ENCODE measurements at regions not wholly inside any gene's neighbourhood (a gene's known extent, or its start where the extent isn't known, plus 50 kb on each side); places are given as distances from the start of the nearest gene placed in this dataset.

GRCh38 chr2:221975151-221975550 lies 323.6 kb downstream of the PAX3 start:
- Histone ChIP-seq H3K79me2 (ENCODE audit: control insufficient read depth, insufficient read depth, low read length) (no peaks in the 10 kb centered on the region), H3K9ac (ENCODE audit: control insufficient read depth, extremely low read depth, insufficient read depth, low read length) (no peak overlapping the region), H3K4me2 (ENCODE audit: control insufficient read depth, extremely low read depth, insufficient read depth, low read depth, low read length) (no peak overlapping the region), H3K27me3 (ENCODE audit: control insufficient read depth, extremely low read depth, insufficient read depth, low read length) (no peaks in the 10 kb centered on the region), H3K9me3 (ENCODE audit: control insufficient read depth, low read depth, low read length) (no peaks in the 10 kb centered on the region), H3K27ac (ENCODE audit: control insufficient read depth, insufficient read depth, low read length) (no peak overlapping the region), H2AFZ (ENCODE audit: control insufficient read depth, low read length) (no peak overlapping the region), H3K36me3 (ENCODE audit: control insufficient read depth in 2 of 2, extremely low read depth in 1 of 2, insufficient read depth in 2 of 2, low read length in 2 of 2) (no peaks in the 10 kb centered on the region), H3K4me1 (ENCODE audit: control insufficient read depth, extremely low read depth, insufficient read depth, low read length) (peaks cover 8% of the 10 kb centered on the region), H4K20me1 (ENCODE audit: control insufficient read depth, extremely low read depth, insufficient read depth, low read length) (no peaks in the 10 kb centered on the region), H3K9me1 (ENCODE audit: control insufficient read depth, extremely low read depth, insufficient read depth, low read length) (no peaks in the 10 kb centered on the region), H3K4me3 (ENCODE audit: control insufficient read depth in 2 of 3, extremely low read depth in 1 of 3, insufficient read depth in 2 of 3, low read depth in 1 of 3, low read length in 3 of 3) (no peak overlapping the region)
- dilution Hi-C loops (cut with MboI; ENCODE audit: extremely low pct_ligation_motif_present, low sequenced_read_pairs), result no loop called here
- DNase-seq (ENCODE audit: low read depth, low spot score) (no peak), FAIRE-seq (no peak)
- TF ChIP-seq CTCF (optimal IDR thresholded peaks at IDR 0.05 in 1 of 3, IDR thresholded peaks at IDR 0.05 in 1 of 3, conservative IDR thresholded peaks at IDR 0.05 in 1 of 3; ENCODE audit: extremely low read depth in 1 of 3, insufficient read depth in 2 of 3, low read length in 3 of 3), result no peak
- TF ChIP-seq EZH2 (IDR thresholded peaks at IDR 0.05; ENCODE audit: low read length), result no peak

GRCh38 chr2:221973902-221974301 lies 324.9 kb downstream of the PAX3 start:
- TF ChIP-seq CTCF (optimal IDR thresholded peaks at IDR 0.05 in 1 of 3, IDR thresholded peaks at IDR 0.05 in 1 of 3, conservative IDR thresholded peaks at IDR 0.05 in 1 of 3; ENCODE audit: extremely low read depth in 1 of 3, insufficient read depth in 2 of 3, low read length in 3 of 3), result no peak
- TF ChIP-seq EZH2 (IDR thresholded peaks at IDR 0.05; ENCODE audit: low read length), result no peak
- Histone ChIP-seq H4K20me1 (ENCODE audit: control insufficient read depth, extremely low read depth, insufficient read depth, low read length) (no peaks in the 10 kb centered on the region), H3K36me3 (ENCODE audit: control insufficient read depth in 2 of 2, extremely low read depth in 1 of 2, insufficient read depth in 2 of 2, low read length in 2 of 2) (no peaks in the 10 kb centered on the region), H3K27ac (ENCODE audit: control insufficient read depth, insufficient read depth, low read length) (no peak overlapping the region), H3K4me1 (ENCODE audit: control insufficient read depth, extremely low read depth, insufficient read depth, low read length) (peaks cover 8% of the 10 kb centered on the region), H3K4me3 (ENCODE audit: control insufficient read depth in 2 of 3, extremely low read depth in 1 of 3, insufficient read depth in 2 of 3, low read depth in 1 of 3, low read length in 3 of 3) (no peak overlapping the region), H3K9ac (ENCODE audit: control insufficient read depth, extremely low read depth, insufficient read depth, low read length) (no peak overlapping the region), H3K9me3 (ENCODE audit: control insufficient read depth, low read depth, low read length) (no peaks in the 10 kb centered on the region), H3K4me2 (ENCODE audit: control insufficient read depth, extremely low read depth, insufficient read depth, low read depth, low read length) (no peak overlapping the region), H2AFZ (ENCODE audit: control insufficient read depth, low read length) (no peak overlapping the region), H3K79me2 (ENCODE audit: control insufficient read depth, insufficient read depth, low read length) (no peaks in the 10 kb centered on the region), H3K9me1 (ENCODE audit: control insufficient read depth, extremely low read depth, insufficient read depth, low read length) (no peaks in the 10 kb centered on the region), H3K27me3 (ENCODE audit: control insufficient read depth, extremely low read depth, insufficient read depth, low read length) (no peaks in the 10 kb centered on the region)
- FAIRE-seq, result no peak
- no peak for DNase-seq (ENCODE audit: low read depth, low spot score)
- dilution Hi-C loops (cut with MboI; ENCODE audit: extremely low pct_ligation_motif_present, low sequenced_read_pairs), result no loop called here

Data from keratinocyte (primary cell).